IMR-90 (cell line): ENCODE measurements at regions not wholly inside any gene's neighbourhood (a gene's known extent, or its start where the extent isn't known, plus 50 kb on each side); places are given as distances from the start of the nearest gene placed in this dataset.

Experiments
- ATAC-seq: fragments of 200-7000 bp; cut with Tn5 transposase; 2 replicates; pipeline ENCODE4 v1.9.1; 2020; ENCODE audit warnings: low read depth, mild to moderate bottlenecking, moderate library complexity
- BruUV-seq: library from RNA; stranded (reverse); fragments of 400-500 nt; replicated peaks from 2 replicates; lab custom pipeline; 2021; lab: Mats Ljungman, UMichigan
- CTCF ChIA-PET: fragments of 300-600 bp; formaldehyde crosslinking; extraction: SDS; loops from one replicate; lab custom pipeline; 2021; ENCODE audit warnings: antibody characterized with exemption; lab: Yijun Ruan, JAX
- POLR2A ChIA-PET: fragments of 300-600 bp; sonication (Branson Sonifier 250); formaldehyde crosslinking; loops from one replicate; lab custom pipeline; 2022; ENCODE audit warnings: antibody characterized with exemption; ENCODE audit not compliant: unreplicated experiment; lab: Charles Lee
- DNase-seq: peaks from one replicate; pipeline ENCODE4 v3.0.0; 2013
- H2AFZ ChIP-seq: replicated peaks from 2 replicates; pipeline ENCODE3; 2013; ENCODE audit warnings: low read length, mild to moderate bottlenecking; ENCODE audit not compliant: poor library complexity
- H2AK5ac ChIP-seq: 2 replicates; pipeline ENCODE4 v1.6.1; 2013; ENCODE audit warnings: low read depth, low read length, inconsistent platforms
- H2AK9ac ChIP-seq: replicated peaks from 2 replicates; pipeline ENCODE3; 2013; ENCODE audit warnings: mild to moderate bottlenecking, low read depth, low read length, moderate library complexity; ENCODE audit not compliant: poor library complexity
- H2BK120ac ChIP-seq: 2 replicates; pipeline ENCODE4 v1.6.1; 2013; ENCODE audit warnings: low read depth, low read length, inconsistent platforms
- H2BK15ac ChIP-seq: 3 replicates; pipeline ENCODE4 v1.6.1; 2013; ENCODE audit warnings: low read depth, low read length, inconsistent platforms
- H2BK20ac ChIP-seq: 2 replicates; pipeline ENCODE4 v1.6.1; 2013; ENCODE audit warnings: low read depth, mild to moderate bottlenecking, inconsistent platforms, low read length, moderate library complexity
- H2BK5ac ChIP-seq: 2 replicates; pipeline ENCODE4 v1.6.1; 2013; ENCODE audit warnings: mild to moderate bottlenecking, low read depth, low read length, inconsistent platforms; ENCODE audit not compliant: poor library complexity, severe bottlenecking
- H3K14ac ChIP-seq: replicated peaks from 2 replicates; pipeline ENCODE4 v1.6.1; 2013; ENCODE audit warnings: low read depth, low read length, inconsistent platforms
- H3K18ac ChIP-seq: 2 replicates; pipeline ENCODE4 v1.6.1; 2013; ENCODE audit warnings: low read depth, low read length, control low read depth
- H3K23ac ChIP-seq: 2 replicates; pipeline ENCODE4 v1.6.1; 2013; ENCODE audit warnings: low read depth, low read length, inconsistent platforms
- H3K27ac ChIP-seq: 2 replicates; pipeline ENCODE4 v1.5.1; 2013; ENCODE audit warnings: mild to moderate bottlenecking, control low read depth, low read length; ENCODE audit not compliant: insufficient read depth
- H3K27me3 ChIP-seq: 2 replicates; pipeline ENCODE4 v1.6.1; 2013; ENCODE audit warnings: low read length; ENCODE audit not compliant: control insufficient read depth, insufficient read depth
- H3K36me3 ChIP-seq: 2 replicates; pipeline ENCODE4 v1.6.1; 2013; ENCODE audit warnings: low read length, mixed read lengths; ENCODE audit not compliant: control insufficient read depth, insufficient read depth
- H3K4ac ChIP-seq: 2 replicates; pipeline ENCODE4 v1.6.1; 2013; ENCODE audit warnings: low read depth, low read length, inconsistent platforms
- H3K4me1 ChIP-seq: 2 replicates; pipeline ENCODE4 v1.6.1; 2013; ENCODE audit warnings: low read length, mixed read lengths; ENCODE audit not compliant: control insufficient read depth, insufficient read depth
- H3K4me2 ChIP-seq: 2 replicates; pipeline ENCODE4 v1.6.1; 2013; ENCODE audit warnings: low read depth, mild to moderate bottlenecking, control low read depth, low read length, moderate library complexity
- H3K4me3 ChIP-seq: 2 replicates; pipeline ENCODE4 v1.5.1; 2013; ENCODE audit warnings: low read depth, mild to moderate bottlenecking, control low read depth, low read length, moderate library complexity; ENCODE audit not compliant: insufficient read depth
- H3K56ac ChIP-seq: 2 replicates; pipeline ENCODE4 v1.6.1; 2013; ENCODE audit warnings: low read length, inconsistent platforms; ENCODE audit not compliant: insufficient read depth; ENCODE audit errors: extremely low read depth
- H3K79me1 ChIP-seq, 2 experiments: 2 replicates each; pipeline ENCODE4 v1.6.1; 2013; ENCODE audit warnings: low read length in 2 of 2, inconsistent platforms in 1 of 2, low read depth in 1 of 2
- H3K9ac ChIP-seq: 2 replicates; pipeline ENCODE4 v1.6.1; 2013; ENCODE audit warnings: low read depth, low read length, control low read depth
- H3K9me1 ChIP-seq: 2 replicates; pipeline ENCODE4 v1.6.1; 2013; ENCODE audit warnings: low read length, inconsistent platforms; ENCODE audit not compliant: insufficient read depth
- H3K9me3 ChIP-seq: 2 replicates; pipeline ENCODE4 v1.6.1; 2013; ENCODE audit warnings: low read length; ENCODE audit not compliant: control insufficient read depth, insufficient read depth
- H4K20me1 ChIP-seq: 2 replicates; pipeline ENCODE4 v1.6.1; 2013; ENCODE audit warnings: low read length, inconsistent platforms; ENCODE audit not compliant: insufficient read depth
- H4K5ac ChIP-seq: 2 replicates; pipeline ENCODE4 v1.6.1; 2013; ENCODE audit warnings: mild to moderate bottlenecking, low read depth, low read length, control low read depth
- H4K8ac ChIP-seq, 2 experiments: 2 replicates each; pipeline ENCODE4 v1.6.1; 2013; ENCODE audit warnings: low read depth in 2 of 2, low read length in 2 of 2, control low read depth in 1 of 2, inconsistent platforms in 1 of 2
- H4K91ac ChIP-seq: 2 replicates; pipeline ENCODE4 v1.6.1; 2013; ENCODE audit warnings: low read depth, low read length, inconsistent platforms; ENCODE audit not compliant: insufficient read depth
- BHLHE40 ChIP-seq: fragments of 150-350 bp; IDR thresholded peaks from 2 replicates; pipeline ENCODE4 v1.6.1; 2016; ENCODE audit warnings: mild to moderate bottlenecking, low read depth, low read length
- CEBPB ChIP-seq: IDR thresholded peaks from 2 replicates; pipeline ENCODE4 v1.6.1; 2012; ENCODE audit warnings: low read depth, low read length, improper control_type of control experiment
- CHD1 ChIP-seq: IDR thresholded peaks from 2 replicates; pipeline ENCODE4 v1.6.1; 2012; ENCODE audit warnings: low read depth, low read length, improper control_type of control experiment
- ELK1 ChIP-seq: fragments of 150-350 bp; IDR thresholded peaks from 2 replicates; pipeline ENCODE4 v1.6.1; 2016; ENCODE audit warnings: low read depth, mild to moderate bottlenecking, low read length, moderate library complexity, borderline replicate concordance
- MAFK ChIP-seq: IDR thresholded peaks from 2 replicates; pipeline ENCODE4 v1.6.1; 2012; ENCODE audit warnings: low read depth, low read length, improper control_type of control experiment
- MXI1 ChIP-seq: IDR thresholded peaks from 2 replicates; pipeline ENCODE4 v1.6.1; 2012; ENCODE audit warnings: low read depth, mild to moderate bottlenecking, low read length, moderate library complexity, borderline replicate concordance
- POLR2A ChIP-seq: IDR thresholded peaks from 2 replicates; pipeline ENCODE4 v1.6.1; 2012; ENCODE audit warnings: mild to moderate bottlenecking, low read depth, low read length
- RAD21 ChIP-seq: IDR thresholded peaks from 2 replicates; pipeline ENCODE4 v1.6.1; 2012; ENCODE audit warnings: low read length, improper control_type of control experiment
- RCOR1 ChIP-seq: IDR thresholded peaks from 2 replicates; pipeline ENCODE4 v1.6.1; 2012; ENCODE audit warnings: mild to moderate bottlenecking, low read length, improper control_type of control experiment; ENCODE audit not compliant: insufficient replicate concordance
- RFX5 ChIP-seq: IDR thresholded peaks from 2 replicates; pipeline ENCODE4 v1.8.0; 2012; ENCODE audit warnings: low read depth, mild to moderate bottlenecking, low read length, moderate library complexity
- SMC3 ChIP-seq: fragments of 150-350 bp; IDR thresholded peaks from 2 replicates; pipeline ENCODE4 v1.6.1; 2016; ENCODE audit warnings: low read depth, mild to moderate bottlenecking, antibody characterized with exemption, low read length, moderate library complexity
- USF2 ChIP-seq: fragments of 150-350 bp; IDR thresholded peaks from 2 replicates; pipeline ENCODE4 v1.6.1; 2017; ENCODE audit warnings: mild to moderate bottlenecking, antibody characterized with exemption, low read length, low read depth
- WGBS, 2 experiments: methylation state at CpG; one replicate each; pipeline versions ENCODE4 v1.1.5 to v1.1.7; 2013; ENCODE audit warnings: missing lambda C conversion rate in 2 of 2; ENCODE audit not compliant: insufficient read length in 1 of 2; ENCODE audit errors: extremely low coverage in 2 of 2; 5-methylcytosine and 5-hydroxymethylcytosine counted together
- dilution Hi-C: fragments of 300-500 bp; cut with HindIII; formaldehyde crosslinking; loops from one replicate; pipeline ENCODE4 v1.14.3; 2018; ENCODE audit warnings: low sequenced_read_pairs; ENCODE audit not compliant: unreplicated experiment
- in situ Hi-C: fragments of 300-500 bp; cut with MboI; formaldehyde crosslinking; loops from 3 replicates; pipeline ENCODE4 v1.14.3; 2019; ENCODE audit warnings: low sequenced_read_pairs, inconsistent platforms, mixed read lengths
- intact Hi-C: fragments of 100-400 bp; cut with micrococcal nuclease; formaldehyde crosslinking; loops from 2 replicates; pipeline ENCODE4 v1.10.0; 2022
- TF ChIP-seq, protein P1 (sequence below): conservative IDR thresholded peaks from 2 replicates; pipeline ENCODE4 v1.5.1; 2012; ENCODE audit warnings: mild to moderate bottlenecking, low read depth, low read length, improper control_type of control experiment

DNA sequence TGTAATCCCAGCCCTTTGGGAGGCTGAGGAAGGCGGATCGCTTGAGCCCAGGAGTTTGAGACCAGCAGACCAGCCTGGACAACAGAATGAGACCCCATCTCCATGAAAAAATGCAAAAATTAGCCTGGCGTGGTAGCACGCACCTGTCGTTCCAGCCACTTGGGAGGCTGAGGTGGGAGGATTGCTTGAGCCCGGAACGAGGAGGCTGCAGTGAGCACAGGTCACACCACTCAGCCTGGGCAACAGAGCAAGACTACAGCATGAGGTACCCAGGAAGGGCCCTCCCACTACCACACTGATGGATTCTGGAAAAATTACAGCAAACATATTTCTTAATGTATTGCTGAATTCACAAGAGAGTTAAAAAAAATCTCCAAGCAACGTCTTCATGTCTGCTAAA lies 56.3 kb upstream of the HPCAL1 start:
- Histone ChIP-seq H2BK15ac (no peak overlapping the region), H2BK20ac (no peak overlapping the region), H3K9me1 (no peaks in the 10 kb centered on the region), H4K91ac (no peak overlapping the region), H3K18ac (no peak overlapping the region), H3K14ac (no peak overlapping the region), H3K4me2 (no peak overlapping the region), H2AFZ (no peak overlapping the region), H2BK5ac (no peak overlapping the region), H2AK9ac (no peak overlapping the region), H3K79me1 (no peaks in the 10 kb centered on the region), H2AK5ac (no peak overlapping the region), H3K4me1 (no peaks in the 10 kb centered on the region), H3K9ac (no peak overlapping the region), H3K36me3 (no peaks in the 10 kb centered on the region), H4K5ac (no peak overlapping the region), H3K9me3 (peaks cover 10% of the 10 kb centered on the region), H4K8ac (no peak overlapping the region), H4K20me1 (no peaks in the 10 kb centered on the region), H3K4me3 (no peak overlapping the region), H3K4ac (no peak overlapping the region), H3K27ac (no peak overlapping the region), H3K23ac (no peak overlapping the region), H3K27me3 (peaks cover 30% of the 10 kb centered on the region), H2BK120ac (no peak overlapping the region), H3K56ac (no peak overlapping the region)
- no CpG with 5 or more reads among the region's 8 CpGs for WGBS, 2 experiments
- ChIA-PET POLR2A (no interaction called here), CTCF (no interaction called here)
- dilution Hi-C loops = no loop called here
- no peak for DNase-seq
- ATAC-seq = no peak
- intact Hi-C loops = no loop called here
- no TSS peak for BruUV-seq
- in situ Hi-C loops = no loop called here
- no peak for TF ChIP-seq USF2
- TF ChIP-seq RAD21 = no peak
- no peak for TF ChIP-seq RFX5
- TF ChIP-seq, protein P1, sequence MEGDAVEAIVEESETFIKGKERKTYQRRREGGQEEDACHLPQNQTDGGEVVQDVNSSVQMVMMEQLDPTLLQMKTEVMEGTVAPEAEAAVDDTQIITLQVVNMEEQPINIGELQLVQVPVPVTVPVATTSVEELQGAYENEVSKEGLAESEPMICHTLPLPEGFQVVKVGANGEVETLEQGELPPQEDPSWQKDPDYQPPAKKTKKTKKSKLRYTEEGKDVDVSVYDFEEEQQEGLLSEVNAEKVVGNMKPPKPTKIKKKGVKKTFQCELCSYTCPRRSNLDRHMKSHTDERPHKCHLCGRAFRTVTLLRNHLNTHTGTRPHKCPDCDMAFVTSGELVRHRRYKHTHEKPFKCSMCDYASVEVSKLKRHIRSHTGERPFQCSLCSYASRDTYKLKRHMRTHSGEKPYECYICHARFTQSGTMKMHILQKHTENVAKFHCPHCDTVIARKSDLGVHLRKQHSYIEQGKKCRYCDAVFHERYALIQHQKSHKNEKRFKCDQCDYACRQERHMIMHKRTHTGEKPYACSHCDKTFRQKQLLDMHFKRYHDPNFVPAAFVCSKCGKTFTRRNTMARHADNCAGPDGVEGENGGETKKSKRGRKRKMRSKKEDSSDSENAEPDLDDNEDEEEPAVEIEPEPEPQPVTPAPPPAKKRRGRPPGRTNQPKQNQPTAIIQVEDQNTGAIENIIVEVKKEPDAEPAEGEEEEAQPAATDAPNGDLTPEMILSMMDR = no peak
- TF ChIP-seq ELK1 = no peak
- TF ChIP-seq BHLHE40 = no peak
- TF ChIP-seq SMC3 = no peak
- no peak for TF ChIP-seq MXI1
- TF ChIP-seq CHD1 = no peak
- no peak for TF ChIP-seq CEBPB
- TF ChIP-seq MAFK = no peak
- no peak for TF ChIP-seq RCOR1
- TF ChIP-seq POLR2A = no peak
